Psoas muscle (tissue), 7 donors: ENCODE measurements at regions not wholly inside any gene's neighbourhood (a gene's known extent, or its start where the extent isn't known, plus 50 kb on each side); places are given as distances from the start of the nearest gene placed in this dataset.

Source experiments
- ATAC-seq, 4 donors: fragments of 200-7000 bp; cut with Tn5 transposase; one replicate each; pipeline ENCODE4 v1.9.1; 2020; ENCODE audit warnings: moderate library complexity in 3 of 4, mild to moderate bottlenecking in 2 of 4
- DNase-seq, 2 donors: peaks; one replicate each; pipeline ENCODE4 v3.0.0-alpha.2; 2020
- H3K27ac ChIP-seq: fragments of 200-600 bp; one replicate; pipeline ENCODE4 v1.8.0; 2022
- H3K27me3 ChIP-seq, 3 donors: fragments of 200-600 bp in 1 of 3; one replicate each; pipeline versions ENCODE4 v1.6.1 to v1.8.0; 2013 to 2022; ENCODE audit warnings: low read length in 2 of 3, mild to moderate bottlenecking in 2 of 3, moderate library complexity in 1 of 3; ENCODE audit not compliant: insufficient read depth in 3 of 3
- H3K36me3 ChIP-seq, 2 donors: fragments of 200-600 bp in 1 of 2; one replicate each; pipeline versions ENCODE4 v1.6.1 to v1.8.0; 2013 to 2022; ENCODE audit warnings: low read depth in 1 of 2, mild to moderate bottlenecking in 1 of 2, moderate library complexity in 1 of 2; ENCODE audit not compliant: insufficient read depth in 1 of 2
- H3K4me1 ChIP-seq: fragments of 200-600 bp; one replicate; pipeline ENCODE4 v1.8.0; 2022
- H3K4me3 ChIP-seq: fragments of 200-600 bp; one replicate; pipeline ENCODE4 v1.8.0; 2022; ENCODE audit warnings: mild to moderate bottlenecking
- H3K9me3 ChIP-seq: fragments of 200-600 bp; one replicate; pipeline ENCODE4 v1.8.0; 2022
- CTCF ChIP-seq: fragments of 200-600 bp; IDR thresholded peaks from one replicate; pipeline ENCODE4 v1.8.0; 2022; ENCODE audit warnings: antibody characterized with exemption
- WGBS, 3 donors: extraction: QIAGEN DNeasy Blood & Tissue Kit; methylation state at CpG; one replicate each; pipeline versions ENCODE4 v1.1.6 to v1.1.7; 2013; 5-methylcytosine and 5-hydroxymethylcytosine counted together
- intact Hi-C, 2 donors: fragments of 100-400 bp; cut with DNase I; formaldehyde crosslinking; loops; one replicate each; pipeline versions ENCODE4 v1.11.0 to v1.14.2; 2022
- donor health status: healthy with polysubstance abuse.
- donor health status: DM: no; HTN: no; CAD: no; lungs with moderate emphysema.
- donor health status: Bipolar disorder and iron deficiency.
- donor health status: healthy.
- donor health status: DM: yes; HTN: yes; CAD: no.
- donor health status: DM: no; HTN: no; CAD: no.
- donor health status: DM: yes; HTN: yes; CAD: no.

- DNase-seq: no peak
- ATAC-seq: no peak
- intact Hi-C loops: loop anchor here in 1 of 2 donors (5.0 kb wide), 1 partner anchor 58 kb away; the partner anchor contains the start of gene SMUG1
- Histone ChIP-seq H3K27me3 (peaks cover 0 to 34% (median 20%) of the 10 kb centered on the region in 3 donors), H3K27ac (no peak overlapping the region), H3K36me3 (no peaks in the 10 kb centered on the region), H3K9me3 (no peaks in the 10 kb centered on the region), H3K4me3 (no peak overlapping the region), H3K4me1 (no peaks in the 10 kb centered on the region)
- 72 to 79% (median 74%) methylated on average over 20 of the region's 20 CpGs for WGBS, 3 donors
- no peak for TF ChIP-seq CTCF
Measured at GRCh38 chr12:54129028-54129903, 59.5 kb downstream of the SMUG1 start.
